ENCODE measurements at regions not wholly inside any gene's neighbourhood (a gene's known extent, or its start where the extent isn't known, plus 50 kb on each side); places are given as distances from the start of the nearest gene placed in this dataset.

DNA sequence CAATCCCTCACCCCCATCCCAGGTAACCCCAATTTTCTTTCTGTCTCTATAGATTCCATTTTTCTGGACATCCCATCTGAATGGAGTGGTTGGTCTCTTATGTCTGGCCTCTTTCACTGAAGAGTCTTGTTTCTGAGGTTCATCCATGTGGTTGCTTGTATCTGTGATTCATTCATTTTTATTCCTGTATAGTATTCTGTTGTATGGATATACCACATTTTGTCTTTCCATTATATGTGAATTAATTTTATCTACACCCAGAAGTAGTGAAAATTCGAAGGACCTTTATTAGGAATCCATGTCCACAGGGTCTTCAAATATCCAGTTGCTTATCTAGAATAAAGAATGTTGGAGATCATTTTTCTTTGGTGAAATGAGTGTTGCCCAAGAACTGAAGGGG is 207.6 kb upstream of the MSX2 start:
- ATAC-seq = no peak
- Histone ChIP-seq H3K4me1 (no peaks in the 10 kb centered on the region), H3K36me3 (no peaks in the 10 kb centered on the region), H3K27ac (no peak overlapping the region), H3K27me3 (peaks cover 0 to 17% (median 0%) of the 10 kb centered on the region in 3 donors), H3K4me3 (no peak overlapping the region), H3K9me3 (no peaks in the 10 kb centered on the region)
- TF ChIP-seq, protein P1, sequence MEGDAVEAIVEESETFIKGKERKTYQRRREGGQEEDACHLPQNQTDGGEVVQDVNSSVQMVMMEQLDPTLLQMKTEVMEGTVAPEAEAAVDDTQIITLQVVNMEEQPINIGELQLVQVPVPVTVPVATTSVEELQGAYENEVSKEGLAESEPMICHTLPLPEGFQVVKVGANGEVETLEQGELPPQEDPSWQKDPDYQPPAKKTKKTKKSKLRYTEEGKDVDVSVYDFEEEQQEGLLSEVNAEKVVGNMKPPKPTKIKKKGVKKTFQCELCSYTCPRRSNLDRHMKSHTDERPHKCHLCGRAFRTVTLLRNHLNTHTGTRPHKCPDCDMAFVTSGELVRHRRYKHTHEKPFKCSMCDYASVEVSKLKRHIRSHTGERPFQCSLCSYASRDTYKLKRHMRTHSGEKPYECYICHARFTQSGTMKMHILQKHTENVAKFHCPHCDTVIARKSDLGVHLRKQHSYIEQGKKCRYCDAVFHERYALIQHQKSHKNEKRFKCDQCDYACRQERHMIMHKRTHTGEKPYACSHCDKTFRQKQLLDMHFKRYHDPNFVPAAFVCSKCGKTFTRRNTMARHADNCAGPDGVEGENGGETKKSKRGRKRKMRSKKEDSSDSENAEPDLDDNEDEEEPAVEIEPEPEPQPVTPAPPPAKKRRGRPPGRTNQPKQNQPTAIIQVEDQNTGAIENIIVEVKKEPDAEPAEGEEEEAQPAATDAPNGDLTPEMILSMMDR (IDR thresholded peaks at IDR 0.05 in 4 of 5, conservative IDR thresholded peaks at IDR 0.05 in 1 of 5) = no peak
- TF ChIP-seq POLR2A (IDR thresholded peaks at IDR 0.05) = no peak
- no peak for DNase-seq
- in situ Hi-C loops (cut with MboI; ENCODE audit: low sequenced_read_pairs in 4 of 4) = no loop called here
- intact Hi-C loops (cut with DNase I; ENCODE audit: low total_unique reads) = no loop called here

DNA sequence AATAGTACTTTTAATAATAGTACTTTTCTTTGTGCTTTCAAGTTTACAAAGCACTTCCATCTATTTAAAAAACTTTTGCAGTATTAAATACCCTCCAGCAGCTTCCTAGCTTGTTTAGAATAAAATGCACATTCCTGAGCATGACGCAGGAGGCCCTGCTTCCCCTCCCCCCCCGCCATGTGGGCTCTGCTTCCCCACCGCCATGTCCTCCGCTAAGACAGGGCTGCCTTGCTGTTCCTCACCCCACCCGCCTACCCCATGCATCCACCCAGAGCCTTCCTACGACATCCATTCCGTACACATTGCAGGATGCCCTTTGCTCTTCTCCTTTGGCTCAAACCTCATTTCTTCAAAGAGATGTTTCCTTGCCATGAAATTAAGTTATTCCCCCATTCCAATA is 205.9 kb upstream of the MSX2 start:
- Histone ChIP-seq H3K27me3 (peaks cover 0 to 17% (median 0%) of the 10 kb centered on the region in 3 donors), H3K4me3 (no peak overlapping the region), H3K36me3 (no peaks in the 10 kb centered on the region), H3K9me3 (no peaks in the 10 kb centered on the region), H3K4me1 (no peaks in the 10 kb centered on the region), H3K27ac (no peak overlapping the region)
- in situ Hi-C loops (cut with MboI; ENCODE audit: low sequenced_read_pairs in 4 of 4) (no loop called here), intact Hi-C loops (cut with DNase I; ENCODE audit: low total_unique reads) (no loop called here)
- ATAC-seq = no peak
- TF ChIP-seq, protein P1 (IDR thresholded peaks at IDR 0.05 in 4 of 5, conservative IDR thresholded peaks at IDR 0.05 in 1 of 5) = no peak
- no peak for TF ChIP-seq POLR2A (IDR thresholded peaks at IDR 0.05)
- no peak for DNase-seq

DNA sequence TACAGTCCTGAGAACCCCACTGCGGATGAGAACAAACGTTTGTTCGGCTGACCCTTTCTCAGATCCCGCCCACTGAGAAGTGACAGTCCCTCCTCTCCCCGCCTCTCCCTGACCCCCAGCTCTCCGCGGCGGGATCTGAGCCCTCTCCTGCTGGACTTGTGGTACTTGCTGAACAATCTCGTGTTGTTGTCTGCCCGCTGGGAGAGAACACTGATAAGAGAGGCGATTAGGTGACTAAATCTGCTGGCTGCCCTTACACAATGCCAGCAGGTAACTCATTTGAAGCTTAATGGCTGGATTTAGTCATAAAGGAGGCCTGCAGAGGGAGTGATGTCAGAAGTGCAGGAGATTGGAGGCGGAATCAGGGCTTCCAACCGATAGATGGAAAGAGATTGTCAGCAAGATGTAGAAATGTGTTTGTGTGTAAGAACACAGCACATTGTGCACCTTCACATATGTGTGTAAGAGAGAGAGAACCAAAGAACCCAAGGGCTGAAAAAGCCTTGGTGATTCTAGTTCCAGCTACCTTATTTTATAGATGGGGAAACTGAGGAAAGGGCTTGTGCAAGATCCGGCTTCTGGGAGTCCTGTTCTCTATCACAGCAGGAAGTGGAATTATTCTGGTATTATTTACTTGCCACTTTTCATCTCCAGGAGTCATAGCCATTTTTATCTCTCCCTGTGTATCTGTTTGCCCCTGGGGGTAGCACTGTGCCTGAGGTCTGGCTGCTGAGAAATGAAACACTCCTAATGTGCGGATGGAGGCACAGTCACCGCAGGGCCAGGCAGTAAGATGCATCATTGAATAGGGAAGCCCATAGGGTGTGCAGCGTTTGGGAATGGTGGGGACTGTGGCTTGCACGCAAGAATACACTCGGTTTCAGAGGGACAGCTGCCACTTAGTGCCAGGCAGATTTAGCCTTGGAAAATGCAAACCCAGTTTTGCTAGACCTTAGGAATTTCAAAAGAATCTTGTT is 203.7 kb upstream of the MSX2 start:
- Histone ChIP-seq H3K9me3 (no peaks in the 10 kb centered on the region), H3K4me3 (no peak overlapping the region), H3K4me1 (no peaks in the 10 kb centered on the region), H3K36me3 (no peaks in the 10 kb centered on the region), H3K27me3 (peaks cover 0 to 17% (median 0%) of the 10 kb centered on the region in 3 donors), H3K27ac (no peak overlapping the region)
- in situ Hi-C loops (cut with MboI; ENCODE audit: low sequenced_read_pairs in 4 of 4) (no loop called here), intact Hi-C loops (cut with DNase I; ENCODE audit: low total_unique reads) (no loop called here)
- no peak for ATAC-seq
- no peak for DNase-seq
- no peak for TF ChIP-seq POLR2A (IDR thresholded peaks at IDR 0.05)
- TF ChIP-seq, protein P1 (IDR thresholded peaks at IDR 0.05 in 4 of 5, conservative IDR thresholded peaks at IDR 0.05 in 1 of 5) = no peak

DNA sequence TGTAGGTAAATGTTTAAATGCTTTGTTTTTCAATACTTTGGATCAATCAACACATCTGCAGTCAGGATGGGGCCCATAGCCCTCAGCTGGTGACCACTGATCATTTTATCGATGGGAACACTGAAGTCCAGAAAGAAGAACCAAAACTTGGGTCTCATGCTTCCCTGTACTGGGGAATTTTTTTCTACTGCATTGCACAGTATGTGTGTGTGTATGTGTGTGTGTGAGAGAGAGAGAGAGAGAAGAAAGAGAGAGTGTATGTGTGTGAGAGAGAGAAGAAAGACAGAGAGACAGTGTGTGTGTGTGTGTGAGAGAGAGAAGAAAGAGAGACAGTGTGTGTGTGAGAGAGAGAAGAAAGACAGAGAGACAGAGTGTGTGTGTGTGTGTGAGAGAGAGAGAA is 202.9 kb upstream of the MSX2 start:
- Histone ChIP-seq H3K36me3 (no peaks in the 10 kb centered on the region), H3K27ac (no peak overlapping the region), H3K27me3 (peaks cover 0 to 17% (median 0%) of the 10 kb centered on the region in 3 donors), H3K4me3 (no peak overlapping the region), H3K9me3 (no peaks in the 10 kb centered on the region), H3K4me1 (no peaks in the 10 kb centered on the region)
- no peak for ATAC-seq
- in situ Hi-C loops (cut with MboI; ENCODE audit: low sequenced_read_pairs in 4 of 4) (no loop called here), intact Hi-C loops (cut with DNase I; ENCODE audit: low total_unique reads) (no loop called here)
- no peak for TF ChIP-seq POLR2A (IDR thresholded peaks at IDR 0.05)
- TF ChIP-seq, protein P1 (IDR thresholded peaks at IDR 0.05 in 4 of 5, conservative IDR thresholded peaks at IDR 0.05 in 1 of 5) = no peak
- no peak for DNase-seq

Data from gastrocnemius medialis (tissue), 4 donors.